KMS-11 (cell line): ENCODE measurements at regions not wholly inside any gene's neighbourhood (a gene's known extent, or its start where the extent isn't known, plus 50 kb on each side); places are given as distances from the start of the nearest gene placed in this dataset.
"Not testable (repeated sequence)": the region's sequence is repeated elsewhere in the genome, so short reads cannot be mapped to it uniquely, and the experiment has no call there.

Experiments used
- H2AFZ ChIP-seq: fragments of 200-600 bp; sonication (generic); 2 replicates; pipeline ENCODE4 v1.6.1; 2016; ENCODE audit warnings: antibody characterized with exemption, mixed run types, low read depth
- H3K27ac ChIP-seq: fragments of 200-600 bp; sonication (generic); 2 replicates; pipeline ENCODE4 v1.6.1; 2016; ENCODE audit warnings: mild to moderate bottlenecking, mixed run types
- H3K27me3 ChIP-seq: fragments of 200-600 bp; sonication (generic); 2 replicates; pipeline ENCODE4 v1.6.1; 2017; ENCODE audit warnings: mild to moderate bottlenecking, low read depth, mixed run types, moderate library complexity; ENCODE audit not compliant: insufficient read depth
- H3K36me3 ChIP-seq: fragments of 200-600 bp; sonication (generic); 2 replicates; pipeline ENCODE4 v1.6.1; 2017; ENCODE audit warnings: mild to moderate bottlenecking, mixed run types; ENCODE audit not compliant: insufficient read depth
- H3K4me1 ChIP-seq: fragments of 200-600 bp; sonication (generic); 2 replicates; pipeline ENCODE4 v1.6.1; 2016; ENCODE audit warnings: mild to moderate bottlenecking, low read depth, mixed run types; ENCODE audit not compliant: poor library complexity, severe bottlenecking
- H3K4me2 ChIP-seq: fragments of 200-600 bp; sonication (generic); 2 replicates; pipeline ENCODE4 v1.7.0; 2016; ENCODE audit warnings: mild to moderate bottlenecking, mixed run types
- H3K4me3 ChIP-seq: fragments of 200-600 bp; sonication (generic); IDR thresholded peaks from 2 replicates; pipeline ENCODE4 v1.6.1; 2017; ENCODE audit warnings: low read depth, low read length, mixed read lengths; ENCODE audit not compliant: insufficient read depth
- H3K79me2 ChIP-seq: fragments of 200-600 bp; sonication (generic); 2 replicates; pipeline ENCODE4 v1.6.1; 2016; ENCODE audit warnings: low read depth, mixed run types; ENCODE audit not compliant: insufficient read depth
- H3K9ac ChIP-seq: fragments of 200-600 bp; sonication (generic); 2 replicates; pipeline ENCODE4 v1.6.1; 2016; ENCODE audit warnings: mild to moderate bottlenecking, mixed run types
- H4K20me1 ChIP-seq: fragments of 200-600 bp; sonication (generic); 2 replicates; pipeline ENCODE4 v1.6.1; 2016; ENCODE audit warnings: mild to moderate bottlenecking, mixed run types; ENCODE audit not compliant: insufficient read depth
- TF ChIP-seq, protein P1 (sequence below): fragments of 200-600 bp; sonication (generic); conservative IDR thresholded peaks from 2 replicates; pipeline ENCODE4 v1.6.1; 2017; ENCODE audit warnings: low read depth, mild to moderate bottlenecking, antibody characterized with exemption, low read length, moderate library complexity, mixed read lengths

DNA sequence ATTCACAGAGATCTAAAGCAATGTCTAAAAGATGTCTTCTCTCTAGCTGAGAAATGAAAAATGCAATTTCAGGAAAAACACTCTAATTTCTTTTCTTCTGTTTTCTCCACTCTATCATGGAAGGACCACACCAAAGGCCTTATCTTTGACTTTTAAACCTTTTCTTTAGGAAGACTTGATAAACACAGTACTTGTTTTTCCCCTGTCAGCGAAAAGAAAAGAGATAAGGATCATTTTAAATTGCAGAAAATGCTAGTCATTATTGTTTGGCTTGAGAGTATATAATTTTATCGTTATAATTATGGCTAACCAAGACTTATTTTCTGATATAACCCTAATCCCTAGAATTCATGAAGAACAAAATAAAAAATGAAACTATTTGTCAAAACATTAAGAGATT lies 462.4 kb upstream of the API5 start:
- no peaks in the 10 kb centered on the region for H4K20me1 ChIP-seq
- H3K36me3 ChIP-seq: no peaks in the 10 kb centered on the region
- no peaks in the 10 kb centered on the region for H3K79me2 ChIP-seq
- H3K4me3 ChIP-seq: no peak overlapping the region
- TF ChIP-seq, protein P1, sequence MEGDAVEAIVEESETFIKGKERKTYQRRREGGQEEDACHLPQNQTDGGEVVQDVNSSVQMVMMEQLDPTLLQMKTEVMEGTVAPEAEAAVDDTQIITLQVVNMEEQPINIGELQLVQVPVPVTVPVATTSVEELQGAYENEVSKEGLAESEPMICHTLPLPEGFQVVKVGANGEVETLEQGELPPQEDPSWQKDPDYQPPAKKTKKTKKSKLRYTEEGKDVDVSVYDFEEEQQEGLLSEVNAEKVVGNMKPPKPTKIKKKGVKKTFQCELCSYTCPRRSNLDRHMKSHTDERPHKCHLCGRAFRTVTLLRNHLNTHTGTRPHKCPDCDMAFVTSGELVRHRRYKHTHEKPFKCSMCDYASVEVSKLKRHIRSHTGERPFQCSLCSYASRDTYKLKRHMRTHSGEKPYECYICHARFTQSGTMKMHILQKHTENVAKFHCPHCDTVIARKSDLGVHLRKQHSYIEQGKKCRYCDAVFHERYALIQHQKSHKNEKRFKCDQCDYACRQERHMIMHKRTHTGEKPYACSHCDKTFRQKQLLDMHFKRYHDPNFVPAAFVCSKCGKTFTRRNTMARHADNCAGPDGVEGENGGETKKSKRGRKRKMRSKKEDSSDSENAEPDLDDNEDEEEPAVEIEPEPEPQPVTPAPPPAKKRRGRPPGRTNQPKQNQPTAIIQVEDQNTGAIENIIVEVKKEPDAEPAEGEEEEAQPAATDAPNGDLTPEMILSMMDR: no peak
- H2AFZ ChIP-seq: no peak overlapping the region
- H3K4me1 ChIP-seq: no peaks in the 10 kb centered on the region
- H3K4me2 ChIP-seq: no peak overlapping the region
- H3K27me3 ChIP-seq: no peaks in the 10 kb centered on the region
- no peak overlapping the region for H3K27ac ChIP-seq
- H3K9ac ChIP-seq: no peak overlapping the region

DNA sequence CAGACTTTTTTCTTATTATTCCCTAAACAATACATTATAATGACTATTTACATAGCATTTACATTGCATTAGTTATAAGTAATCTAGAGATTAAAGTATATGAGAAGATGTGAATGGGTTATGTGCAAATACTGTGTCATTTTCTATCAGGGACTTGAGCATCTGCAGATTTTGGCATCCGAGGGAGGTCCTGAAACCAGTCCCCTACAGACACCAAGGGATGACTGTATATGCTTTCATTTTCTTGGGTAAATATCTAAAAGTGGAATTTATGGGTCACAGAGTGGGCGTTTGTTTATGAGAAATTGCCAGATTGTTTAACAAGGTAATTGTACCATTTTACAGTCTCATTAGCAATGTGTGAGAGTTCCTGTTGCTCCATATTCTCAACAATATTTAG lies 454.5 kb upstream of the API5 start:
- TF ChIP-seq, protein P1: no peak
- no peak overlapping the region for H3K9ac ChIP-seq
- H3K27ac ChIP-seq: no peak overlapping the region
- no peak overlapping the region for H3K4me2 ChIP-seq
- no peak overlapping the region for H3K4me3 ChIP-seq
- H4K20me1 ChIP-seq: no peaks in the 10 kb centered on the region
- no peaks in the 10 kb centered on the region for H3K4me1 ChIP-seq
- no peak overlapping the region for H2AFZ ChIP-seq
- no peaks in the 10 kb centered on the region for H3K27me3 ChIP-seq
- H3K79me2 ChIP-seq: no peaks in the 10 kb centered on the region
- H3K36me3 ChIP-seq: no peaks in the 10 kb centered on the region

DNA sequence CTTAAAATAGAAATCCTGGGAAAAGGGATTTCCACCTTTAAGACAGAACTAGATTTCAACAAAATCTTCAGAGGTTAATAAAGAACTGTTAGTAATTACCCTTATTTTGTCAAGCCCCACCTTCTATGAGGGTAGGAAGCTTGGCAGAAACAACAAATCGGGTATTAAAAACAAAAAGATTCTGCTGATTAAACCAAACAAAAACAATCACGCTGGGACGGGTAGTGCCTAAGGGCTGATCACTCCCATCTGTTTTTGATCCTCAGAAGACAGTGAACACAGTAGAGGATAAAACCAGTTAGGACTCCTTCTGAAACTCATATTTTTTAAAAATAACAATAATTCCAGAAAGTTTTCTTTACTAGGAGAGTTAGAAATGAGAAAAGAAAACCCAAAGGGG lies 441.3 kb upstream of the API5 start:
- no peak overlapping the region for H3K9ac ChIP-seq
- H3K27me3 ChIP-seq: no peaks in the 10 kb centered on the region
- TF ChIP-seq, protein P1: no peak
- H3K36me3 ChIP-seq: no peaks in the 10 kb centered on the region
- no peak overlapping the region for H3K4me3 ChIP-seq
- H3K4me1 ChIP-seq: no peaks in the 10 kb centered on the region
- H3K4me2 ChIP-seq: no peak overlapping the region
- H3K27ac ChIP-seq: no peak overlapping the region
- no peaks in the 10 kb centered on the region for H4K20me1 ChIP-seq
- no peaks in the 10 kb centered on the region for H3K79me2 ChIP-seq
- H2AFZ ChIP-seq: no peak overlapping the region

DNA sequence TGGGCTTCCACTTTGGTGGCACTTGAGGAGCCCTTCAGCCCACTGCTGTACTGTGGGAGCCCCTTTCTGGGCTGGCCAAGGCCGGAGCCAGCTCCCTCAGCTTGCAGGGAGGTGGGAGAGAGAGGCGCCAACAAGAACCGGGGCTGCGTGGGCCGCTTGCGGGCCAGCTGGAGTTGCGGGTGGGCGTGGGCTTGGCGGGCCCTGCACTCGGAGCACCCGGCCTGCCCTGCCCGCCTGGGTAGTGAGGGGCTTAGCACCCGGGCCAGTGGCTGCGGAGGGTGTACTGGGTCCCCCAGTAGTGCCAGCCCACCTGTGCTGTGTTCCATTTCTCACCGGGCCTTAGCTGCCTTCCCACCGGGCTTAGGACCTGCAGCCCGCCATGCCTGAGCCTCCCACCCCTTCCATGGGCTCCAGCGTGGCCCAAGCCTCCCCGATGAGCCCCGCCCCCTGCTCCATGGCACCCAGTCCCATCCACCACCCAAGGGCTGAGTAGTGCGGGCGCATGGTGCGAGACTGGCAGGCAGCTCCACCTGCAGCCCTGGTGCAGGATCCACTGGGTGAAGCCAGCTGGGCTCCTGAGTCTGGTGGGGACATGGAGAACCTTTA lies 437.9 kb upstream of the API5 start:
- not testable (repeated sequence) for H3K36me3 ChIP-seq, H3K4me2 ChIP-seq, H3K27ac ChIP-seq, H3K4me1 ChIP-seq, H3K27me3 ChIP-seq, H3K9ac ChIP-seq, H3K4me3 ChIP-seq, H3K79me2 ChIP-seq, H4K20me1 ChIP-seq, H2AFZ ChIP-seq

DNA sequence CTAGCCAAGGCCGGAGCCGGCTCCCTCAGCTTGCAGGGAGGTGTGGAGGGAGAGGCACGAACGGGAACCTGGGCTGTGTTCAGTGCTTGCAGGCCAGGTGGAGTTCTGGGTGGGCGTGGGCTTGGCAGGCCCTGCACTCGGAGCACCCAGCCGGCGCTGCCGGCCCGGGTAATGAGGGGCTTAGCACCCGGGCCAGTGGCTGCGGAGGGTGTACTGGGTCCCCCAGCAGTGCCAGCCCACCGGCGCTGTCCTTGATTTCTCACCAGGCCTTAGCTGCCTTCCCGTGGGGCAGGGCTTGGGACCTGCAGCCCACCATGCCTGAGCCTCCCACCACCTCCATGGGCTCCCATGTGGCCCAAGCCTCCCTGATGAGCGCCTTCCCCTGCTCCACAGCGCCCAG lies 430.5 kb upstream of the API5 start:
- not testable (repeated sequence) for H2AFZ ChIP-seq, H3K27ac ChIP-seq, H4K20me1 ChIP-seq, H3K36me3 ChIP-seq, H3K4me1 ChIP-seq, H3K4me3 ChIP-seq, H3K79me2 ChIP-seq, H3K9ac ChIP-seq, H3K4me2 ChIP-seq, H3K27me3 ChIP-seq
